ENCODE measurements at regions not wholly inside any gene's neighbourhood (a gene's known extent, or its start where the extent isn't known, plus 50 kb on each side); places are given as distances from the start of the nearest gene placed in this dataset.
A peak's percentile ranks its signal among the peaks of the same experiment; 100 is the strongest.

- no peak for DNase-seq
Measured at GRCh38 chr17:79188048-79188447, 113.4 kb downstream of the ENGASE start.

GRCh38 chr17:79187186-79187585, 112.6 kb downstream of the ENGASE start:
- no peak for DNase-seq

GRCh38 chr17:79186406-79186805, 111.8 kb downstream of the ENGASE start:
- DNase-seq: no peak

- no peak for DNase-seq
Measured at GRCh38 chr17:79185671-79186070, 111.0 kb downstream of the ENGASE start.

- DNase-seq: no peak
Measured at GRCh38 chr17:79184219-79184618, 109.6 kb downstream of the ENGASE start.

- no peak for DNase-seq
Measured at GRCh38 chr17:79183293-79184158, 108.9 kb downstream of the ENGASE start.

- no peak for DNase-seq
Measured at GRCh38 chr17:79183043-79183292, 108.3 kb downstream of the ENGASE start.

- DNase-seq: no peak
Measured at GRCh38 chr17:79182176-79183042, 107.8 kb downstream of the ENGASE start.

GRCh38 chr17:79180358-79181005, 105.9 kb downstream of the ENGASE start:
- DNase-seq: no peak

- DNase-seq: no peak
Measured at GRCh38 chr17:79179334-79179733, 104.7 kb downstream of the ENGASE start.

- DNase-seq: no peak
Measured at GRCh38 chr17:79177877-79178276, 103.3 kb downstream of the ENGASE start.

- DNase-seq: peak in 1 of 14 donors; percentile 56
Measured at GRCh38 chr17:79176792-79177601, 102.4 kb downstream of the ENGASE start.

GRCh38 chr17:79174905-79175856, 100.6 kb downstream of the ENGASE start:
- DNase-seq: no peak

GRCh38 chr17:79174193-79174765, 99.7 kb downstream of the ENGASE start:
- DNase-seq: no peak

- DNase-seq: no peak
Measured at GRCh38 chr17:79171188-79171587, 96.6 kb downstream of the ENGASE start.

GRCh38 chr17:79169861-79170260, 95.2 kb downstream of the ENGASE start:
- DNase-seq: no peak

GRCh38 chr17:79169366-79169765, 94.7 kb downstream of the ENGASE start:
- DNase-seq: no peak

- DNase-seq: peak in 1 of 14 donors; percentile 44
Measured at GRCh38 chr17:79168486-79169055, 93.9 kb downstream of the ENGASE start.

GRCh38 chr17:79167486-79167885, 92.9 kb downstream of the ENGASE start:
- DNase-seq: no peak

- no peak for DNase-seq
Measured at GRCh38 chr17:79165756-79166473, 91.3 kb downstream of the ENGASE start.
